ENCODE measurements at regions not wholly inside any gene's neighbourhood (a gene's known extent, or its start where the extent isn't known, plus 50 kb on each side); places are given as distances from the start of the nearest gene placed in this dataset.
"Not testable (repeated sequence)": the region's sequence is repeated elsewhere in the genome, so short reads cannot be mapped to it uniquely, and the experiment has no call there.

DNA sequence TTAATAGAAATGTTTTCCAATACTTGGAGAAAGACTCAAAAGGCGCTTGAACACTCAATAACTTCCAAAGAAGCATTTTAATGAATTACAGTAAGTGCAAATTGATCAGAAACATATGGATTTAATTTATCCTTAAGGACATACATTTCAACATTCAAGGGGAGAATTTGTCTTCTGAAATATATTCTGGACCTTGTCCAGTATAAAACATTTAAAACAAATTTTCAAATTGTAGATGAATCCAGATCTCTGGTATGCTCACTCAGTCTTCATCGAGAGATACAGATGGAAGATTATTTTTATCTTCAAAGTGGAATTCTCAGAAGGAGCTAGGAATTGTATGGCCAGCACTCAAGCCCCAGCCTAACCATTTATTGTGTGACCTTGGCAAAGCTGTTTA lies 310.4 kb downstream of the ZNF674 start:
- no peak overlapping the region for H3K4me3 Mint-ChIP-seq (ENCODE audit: unreplicated experiment)
- DNase-seq (ENCODE audit: unreplicated experiment), result no peak
- no peaks in the 10 kb centered on the region for H3K36me3 Mint-ChIP-seq (ENCODE audit: insufficient read depth, unreplicated experiment)
- no peak overlapping the region for H3K27ac Mint-ChIP-seq (ENCODE audit: low read depth, unreplicated experiment)
- CTCF ChIA-PET, result no interaction called here
- no TSS peak for BruUV-seq (replicated peaks)
- TF ChIP-seq, protein P1, sequence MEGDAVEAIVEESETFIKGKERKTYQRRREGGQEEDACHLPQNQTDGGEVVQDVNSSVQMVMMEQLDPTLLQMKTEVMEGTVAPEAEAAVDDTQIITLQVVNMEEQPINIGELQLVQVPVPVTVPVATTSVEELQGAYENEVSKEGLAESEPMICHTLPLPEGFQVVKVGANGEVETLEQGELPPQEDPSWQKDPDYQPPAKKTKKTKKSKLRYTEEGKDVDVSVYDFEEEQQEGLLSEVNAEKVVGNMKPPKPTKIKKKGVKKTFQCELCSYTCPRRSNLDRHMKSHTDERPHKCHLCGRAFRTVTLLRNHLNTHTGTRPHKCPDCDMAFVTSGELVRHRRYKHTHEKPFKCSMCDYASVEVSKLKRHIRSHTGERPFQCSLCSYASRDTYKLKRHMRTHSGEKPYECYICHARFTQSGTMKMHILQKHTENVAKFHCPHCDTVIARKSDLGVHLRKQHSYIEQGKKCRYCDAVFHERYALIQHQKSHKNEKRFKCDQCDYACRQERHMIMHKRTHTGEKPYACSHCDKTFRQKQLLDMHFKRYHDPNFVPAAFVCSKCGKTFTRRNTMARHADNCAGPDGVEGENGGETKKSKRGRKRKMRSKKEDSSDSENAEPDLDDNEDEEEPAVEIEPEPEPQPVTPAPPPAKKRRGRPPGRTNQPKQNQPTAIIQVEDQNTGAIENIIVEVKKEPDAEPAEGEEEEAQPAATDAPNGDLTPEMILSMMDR (IDR thresholded peaks at IDR 0.05; ENCODE audit: unreplicated experiment), result no peak
- H3K4me1 Mint-ChIP-seq (ENCODE audit: insufficient read depth, unreplicated experiment), result no peaks in the 10 kb centered on the region
- H3K27me3 Mint-ChIP-seq (ENCODE audit: insufficient read depth, unreplicated experiment), result peaks cover 28% of the 10 kb centered on the region
- intact Hi-C loops (cut with micrococcal nuclease), result no loop called here
- POLR2A ChIA-PET, result no interaction called here
- H3K9me3 Mint-ChIP-seq (ENCODE audit: unreplicated experiment), result no peaks in the 10 kb centered on the region

DNA sequence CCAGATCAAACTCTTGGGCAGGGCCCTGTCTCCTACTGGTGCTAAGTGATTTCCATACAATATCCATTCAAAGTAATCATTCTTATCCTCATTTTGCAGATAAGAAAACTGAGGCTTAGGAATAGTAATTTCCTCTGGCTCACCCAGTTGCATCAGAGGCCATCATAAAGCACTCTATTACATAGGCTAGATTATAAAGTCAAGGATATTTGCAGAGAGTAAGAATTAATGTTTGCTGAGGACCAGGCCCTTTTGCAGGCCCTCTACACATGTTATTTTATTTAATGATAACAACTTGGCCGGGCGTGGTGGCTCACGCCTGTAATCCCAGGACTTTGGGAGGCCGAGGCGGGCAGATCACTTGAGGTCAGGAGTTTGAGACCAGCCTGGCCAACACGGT lies 316.8 kb downstream of the ZNF674 start:
- BruUV-seq (replicated peaks), result no TSS peak
- ChIA-PET CTCF (no interaction called here), POLR2A (interaction anchor here (0.7 kb wide), 1 partner anchor 712 kb away, joined by 3 read pairs; no protein-coding TSS in a partner anchor)
- DNase-seq (ENCODE audit: unreplicated experiment), result no peak
- H3K36me3 Mint-ChIP-seq (ENCODE audit: insufficient read depth, unreplicated experiment), result no peaks in the 10 kb centered on the region
- H3K9me3 Mint-ChIP-seq (ENCODE audit: unreplicated experiment), result no peaks in the 10 kb centered on the region
- peaks cover 36% of the 10 kb centered on the region for H3K27me3 Mint-ChIP-seq (ENCODE audit: insufficient read depth, unreplicated experiment)
- no peak overlapping the region for H3K27ac Mint-ChIP-seq (ENCODE audit: low read depth, unreplicated experiment)
- intact Hi-C loops (cut with micrococcal nuclease), result no loop called here
- TF ChIP-seq, protein P1 (IDR thresholded peaks at IDR 0.05; ENCODE audit: unreplicated experiment), result no peak
- H3K4me3 Mint-ChIP-seq (ENCODE audit: unreplicated experiment), result no peak overlapping the region
- no peaks in the 10 kb centered on the region for H3K4me1 Mint-ChIP-seq (ENCODE audit: insufficient read depth, unreplicated experiment)

DNA sequence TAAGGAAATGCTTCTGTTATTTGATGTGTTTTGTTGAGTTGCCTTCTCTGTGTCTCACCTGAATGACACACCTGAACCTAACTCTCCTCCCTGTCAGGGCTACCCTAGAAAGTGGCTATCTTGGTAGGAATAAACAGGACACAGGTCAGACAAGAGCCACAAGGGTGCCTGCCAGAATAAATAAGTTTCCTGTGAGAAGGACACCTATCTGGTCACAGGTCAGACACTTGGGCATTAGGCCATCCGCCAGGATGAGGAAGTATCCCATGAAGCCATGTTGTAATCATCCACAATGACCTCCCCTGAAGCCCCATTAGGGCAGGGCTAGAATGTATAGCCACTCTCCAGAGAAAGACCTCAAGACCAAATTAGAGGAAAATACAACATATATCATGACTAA lies 318.8 kb downstream of the ZNF674 start:
- no TSS peak for BruUV-seq (replicated peaks)
- ChIA-PET CTCF (no interaction called here), POLR2A (interaction anchor here (0.6 kb wide), 1 partner anchor 1220 kb away, joined by 3 read pairs; no protein-coding TSS in a partner anchor)
- Mint-ChIP-seq H3K9me3 (ENCODE audit: unreplicated experiment) (no peaks in the 10 kb centered on the region), H3K27me3 (ENCODE audit: insufficient read depth, unreplicated experiment) (peaks cover 44% of the 10 kb centered on the region), H3K36me3 (ENCODE audit: insufficient read depth, unreplicated experiment) (no peaks in the 10 kb centered on the region), H3K4me1 (ENCODE audit: insufficient read depth, unreplicated experiment) (no peaks in the 10 kb centered on the region), H3K4me3 (ENCODE audit: unreplicated experiment) (no peak overlapping the region), H3K27ac (ENCODE audit: low read depth, unreplicated experiment) (no peak overlapping the region)
- intact Hi-C loops (cut with micrococcal nuclease), result no loop called here
- no peak for DNase-seq (ENCODE audit: unreplicated experiment)
- TF ChIP-seq, protein P1 (IDR thresholded peaks at IDR 0.05; ENCODE audit: unreplicated experiment), result no peak

DNA sequence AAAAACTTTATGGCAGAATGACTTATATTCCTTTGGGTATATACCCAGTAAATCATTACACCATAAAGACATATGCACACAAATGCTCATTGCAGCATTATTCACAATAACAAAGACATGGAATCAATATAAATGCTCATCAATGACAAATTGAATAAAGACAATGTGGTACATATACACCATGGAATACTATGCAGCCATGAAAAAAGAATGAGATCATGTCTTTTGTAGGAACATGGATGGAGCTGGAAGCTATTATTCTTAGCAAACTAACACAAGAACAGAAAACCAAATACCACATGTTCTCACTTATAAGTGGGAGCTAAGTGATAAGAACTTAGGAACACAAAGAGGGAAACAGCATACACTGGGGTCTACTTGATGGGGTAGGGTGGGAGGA lies 321.7 kb downstream of the ZNF674 start:
- H3K27me3 Mint-ChIP-seq (ENCODE audit: insufficient read depth, unreplicated experiment), result peaks cover 53% of the 10 kb centered on the region
- H3K4me3 Mint-ChIP-seq (ENCODE audit: unreplicated experiment); H3K4me1 Mint-ChIP-seq (ENCODE audit: insufficient read depth, unreplicated experiment); H3K9me3 Mint-ChIP-seq (ENCODE audit: unreplicated experiment); H3K27ac Mint-ChIP-seq (ENCODE audit: low read depth, unreplicated experiment); intact Hi-C loops (cut with micrococcal nuclease); BruUV-seq (replicated peaks); DNase-seq (ENCODE audit: unreplicated experiment); POLR2A ChIA-PET; H3K36me3 Mint-ChIP-seq (ENCODE audit: insufficient read depth, unreplicated experiment): not testable (repeated sequence)
- CTCF ChIA-PET, result interaction anchor here (0.6 to 1.1 kb wide), 2 partner anchors 116 to 374 kb away, joined by 3 to 4 read pairs; no protein-coding TSS in a partner anchor

DNA sequence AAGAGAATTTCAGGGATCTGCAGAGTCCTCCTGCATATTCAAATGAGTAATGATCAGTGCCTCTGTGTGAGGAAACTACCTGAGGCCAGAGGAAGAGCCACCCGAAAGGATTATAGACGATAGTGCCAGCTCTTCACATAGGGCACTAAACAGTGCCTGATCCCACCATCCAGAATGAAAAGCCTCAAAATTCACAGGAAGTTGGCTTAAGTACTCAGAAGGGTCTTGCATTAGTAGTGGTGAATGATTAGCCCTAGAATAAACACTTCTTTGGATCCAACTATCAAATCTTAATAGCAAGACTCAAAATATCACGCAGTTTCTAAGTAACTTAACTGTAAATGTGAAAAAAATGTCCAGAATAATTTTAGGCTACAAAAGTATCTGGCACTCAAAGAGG lies 324.4 kb downstream of the ZNF674 start:
- H3K4me1 Mint-ChIP-seq (ENCODE audit: insufficient read depth, unreplicated experiment), result no peaks in the 10 kb centered on the region
- TF ChIP-seq, protein P1 (IDR thresholded peaks at IDR 0.05; ENCODE audit: unreplicated experiment), result no peak
- H3K9me3 Mint-ChIP-seq (ENCODE audit: unreplicated experiment), result no peaks in the 10 kb centered on the region
- ChIA-PET CTCF (no interaction called here), POLR2A (no interaction called here)
- H3K36me3 Mint-ChIP-seq (ENCODE audit: insufficient read depth, unreplicated experiment), result no peaks in the 10 kb centered on the region
- intact Hi-C loops (cut with micrococcal nuclease), result no loop called here
- no peak overlapping the region for H3K4me3 Mint-ChIP-seq (ENCODE audit: unreplicated experiment)
- peaks cover 43% of the 10 kb centered on the region for H3K27me3 Mint-ChIP-seq (ENCODE audit: insufficient read depth, unreplicated experiment)
- no TSS peak for BruUV-seq (replicated peaks)
- no peak for DNase-seq (ENCODE audit: unreplicated experiment)
- H3K27ac Mint-ChIP-seq (ENCODE audit: low read depth, unreplicated experiment), result no peak overlapping the region
